Caco-2 (cell line): ENCODE measurements at regions not wholly inside any gene's neighbourhood (a gene's known extent, or its start where the extent isn't known, plus 50 kb on each side); places are given as distances from the start of the nearest gene placed in this dataset.

Source experiments
- BruUV-seq: library from RNA; stranded (reverse); fragments of 400-500 nt; replicated peaks from 2 replicates; lab custom pipeline; 2021; lab: Mats Ljungman, UMichigan
- CTCF ChIA-PET: fragments of 300-600 bp; sonication (Branson Sonifier 250); formaldehyde crosslinking; loops from one replicate; lab custom pipeline; 2022; ENCODE audit warnings: antibody characterized with exemption; lab: Charles Lee
- POLR2A ChIA-PET: fragments of 300-600 bp; sonication (Branson Sonifier 250); formaldehyde crosslinking; loops from one replicate; lab custom pipeline; 2022; ENCODE audit warnings: antibody characterized with exemption; lab: Charles Lee
- DNase-seq, 2 experiments: peaks; one replicate each; pipeline versions ENCODE4 v3.0.0 to v3.0.0-alpha.2; 2020 to 2022
- H3K27me3 ChIP-seq: replicated peaks from 2 replicates; pipeline ENCODE4 v1.6.0; 2011; ENCODE audit warnings: low read length; ENCODE audit not compliant: control insufficient read depth, insufficient read depth
- H3K36me3 ChIP-seq: 2 replicates; pipeline ENCODE4 v1.5.1; 2011; ENCODE audit warnings: low read length; ENCODE audit not compliant: control insufficient read depth, insufficient read depth
- H3K4me1 ChIP-seq: fragments of 250-450 bp; sonication (Bioruptor Pico); 2 replicates; pipeline ENCODE4 v1.5.1; 2020; ENCODE audit warnings: mild to moderate bottlenecking
- H3K4me3 ChIP-seq: 2 replicates; pipeline ENCODE4 v1.5.1; 2011; ENCODE audit warnings: low read depth, mild to moderate bottlenecking, control low read depth, low read length
- H3K9me3 ChIP-seq: fragments of 250-450 bp; sonication (Bioruptor Pico); 2 replicates; pipeline ENCODE4 v1.5.1; 2020; ENCODE audit warnings: mild to moderate bottlenecking, moderate library complexity
- H3K27ac Mint-ChIP-seq: one replicate; pipeline ENCODE4 v1.8.0; 2022; ENCODE audit warnings: mixed read lengths; ENCODE audit not compliant: unreplicated experiment
- H3K27me3 Mint-ChIP-seq: one replicate; pipeline ENCODE4 v1.8.0; 2022; ENCODE audit warnings: mixed read lengths; ENCODE audit not compliant: insufficient read depth, unreplicated experiment
- H3K36me3 Mint-ChIP-seq: one replicate; pipeline ENCODE4 v1.8.0; 2022; ENCODE audit warnings: mild to moderate bottlenecking, mixed read lengths; ENCODE audit not compliant: insufficient read depth, unreplicated experiment
- H3K4me1 Mint-ChIP-seq: one replicate; pipeline ENCODE4 v1.8.0; 2022; ENCODE audit warnings: low read depth, mixed read lengths; ENCODE audit not compliant: unreplicated experiment
- H3K4me3 Mint-ChIP-seq: one replicate; pipeline ENCODE4 v1.8.0; 2022; ENCODE audit warnings: mild to moderate bottlenecking, moderate library complexity, mixed read lengths; ENCODE audit not compliant: unreplicated experiment
- H3K9me3 Mint-ChIP-seq: one replicate; pipeline ENCODE4 v1.8.0; 2022; ENCODE audit warnings: mixed read lengths; ENCODE audit not compliant: unreplicated experiment
- intact Hi-C: fragments of 100-400 bp; cut with micrococcal nuclease; formaldehyde crosslinking; loops from one replicate; pipeline ENCODE4 v1.10.0; 2022; ENCODE audit not compliant: unreplicated experiment
- TF ChIP-seq, protein P1 (sequence below), 2 experiments: fragments of 200-600 bp in 1 of 2; IDR thresholded peaks; 1 replicate in 1 of 2; 2 replicates in 1 of 2; pipeline versions ENCODE4 v1.5.1 to v1.8.0; 2011 to 2022; ENCODE audit warnings: antibody characterized with exemption in 1 of 2, control low read depth in 1 of 2, inconsistent platforms in 1 of 2, low read depth in 1 of 2, low read length in 1 of 2, mild to moderate bottlenecking in 1 of 2, moderate library complexity in 1 of 2; ENCODE audit not compliant: insufficient read depth in 1 of 2, severe bottlenecking in 1 of 2, unreplicated experiment in 1 of 2

DNA sequence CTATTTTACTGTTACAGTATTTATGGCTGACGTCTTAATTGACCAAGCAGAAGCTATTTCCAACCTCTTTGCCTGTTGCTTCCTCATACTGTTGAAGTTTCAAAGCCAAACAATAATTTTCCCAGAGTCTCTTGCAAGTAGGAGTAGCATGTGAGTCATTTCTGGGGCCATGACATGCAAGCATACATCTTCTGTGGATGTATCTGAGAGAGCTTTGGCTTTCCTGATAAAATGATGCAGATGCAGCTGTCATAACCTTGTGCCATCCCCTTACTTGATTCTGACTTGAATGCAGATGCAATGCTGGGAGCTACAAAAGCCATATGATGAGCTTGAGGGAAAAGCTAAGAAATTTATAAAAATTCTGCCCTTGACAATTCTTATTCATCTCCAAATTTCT is 243.1 kb upstream of the TENM4 start:
- ChIA-PET POLR2A (no interaction called here), CTCF (interaction anchor here (0.6 kb wide), 1 partner anchor 13 kb away, joined by 3 read pairs; no protein-coding TSS in a partner anchor)
- TF ChIP-seq, protein P1, sequence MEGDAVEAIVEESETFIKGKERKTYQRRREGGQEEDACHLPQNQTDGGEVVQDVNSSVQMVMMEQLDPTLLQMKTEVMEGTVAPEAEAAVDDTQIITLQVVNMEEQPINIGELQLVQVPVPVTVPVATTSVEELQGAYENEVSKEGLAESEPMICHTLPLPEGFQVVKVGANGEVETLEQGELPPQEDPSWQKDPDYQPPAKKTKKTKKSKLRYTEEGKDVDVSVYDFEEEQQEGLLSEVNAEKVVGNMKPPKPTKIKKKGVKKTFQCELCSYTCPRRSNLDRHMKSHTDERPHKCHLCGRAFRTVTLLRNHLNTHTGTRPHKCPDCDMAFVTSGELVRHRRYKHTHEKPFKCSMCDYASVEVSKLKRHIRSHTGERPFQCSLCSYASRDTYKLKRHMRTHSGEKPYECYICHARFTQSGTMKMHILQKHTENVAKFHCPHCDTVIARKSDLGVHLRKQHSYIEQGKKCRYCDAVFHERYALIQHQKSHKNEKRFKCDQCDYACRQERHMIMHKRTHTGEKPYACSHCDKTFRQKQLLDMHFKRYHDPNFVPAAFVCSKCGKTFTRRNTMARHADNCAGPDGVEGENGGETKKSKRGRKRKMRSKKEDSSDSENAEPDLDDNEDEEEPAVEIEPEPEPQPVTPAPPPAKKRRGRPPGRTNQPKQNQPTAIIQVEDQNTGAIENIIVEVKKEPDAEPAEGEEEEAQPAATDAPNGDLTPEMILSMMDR (IDR thresholded peaks at IDR 0.05; ENCODE audit: insufficient read depth in 1 of 2, low read depth in 1 of 2, low read length in 1 of 2, severe bottlenecking in 1 of 2, unreplicated experiment in 1 of 2), result no peak
- H3K27me3 ChIP-seq, result no peaks in the 10 kb centered on the region
- intact Hi-C loops, result no loop called here
- Mint-ChIP-seq H3K9me3 (no peaks in the 10 kb centered on the region), H3K27me3 (no peaks in the 10 kb centered on the region), H3K36me3 (no peaks in the 10 kb centered on the region), H3K27ac (no peak overlapping the region), H3K4me3 (no peak overlapping the region), H3K4me1 (no peaks in the 10 kb centered on the region)
- no peaks in the 10 kb centered on the region for H3K36me3 ChIP-seq
- BruUV-seq, result no TSS peak
- no peaks in the 10 kb centered on the region for H3K9me3 ChIP-seq
- no peaks in the 10 kb centered on the region for H3K4me1 ChIP-seq
- DNase-seq, result no peak
- no peak overlapping the region for H3K4me3 ChIP-seq

DNA sequence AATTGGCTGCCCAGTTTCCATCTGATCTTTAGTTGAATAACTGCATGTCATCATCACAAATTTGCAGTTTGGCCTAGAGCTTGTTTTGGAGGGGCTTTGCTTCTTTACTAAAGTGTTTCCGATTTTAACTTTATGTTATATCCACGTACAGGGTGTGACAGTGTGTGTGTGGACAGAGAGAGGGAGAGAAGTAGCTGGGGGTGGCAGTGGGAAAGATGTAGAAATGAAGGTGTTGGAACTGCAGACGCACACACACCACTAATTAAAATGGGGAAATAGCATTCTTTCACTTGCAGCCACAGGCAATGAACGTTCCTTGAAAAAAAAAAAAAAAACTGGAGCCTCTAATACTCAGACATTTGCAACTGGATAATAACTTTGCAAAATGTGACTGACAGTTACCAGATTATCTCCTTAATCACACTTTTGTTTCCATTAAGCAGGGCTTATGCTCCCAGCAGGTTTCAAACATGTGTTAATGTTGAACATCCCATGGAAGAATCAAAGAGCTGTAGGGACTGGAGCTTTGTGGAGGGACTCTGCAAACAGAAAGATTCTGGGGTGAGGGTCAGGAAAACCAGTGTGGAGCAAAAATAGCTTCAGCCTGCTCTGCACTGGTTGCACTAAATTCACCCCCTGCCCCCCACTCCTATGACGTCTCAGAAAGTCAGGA is 238.1 kb upstream of the TENM4 start:
- Histone ChIP-seq H3K36me3 (no peaks in the 10 kb centered on the region), H3K9me3 (no peaks in the 10 kb centered on the region), H3K4me1 (no peaks in the 10 kb centered on the region), H3K27me3 (no peaks in the 10 kb centered on the region), H3K4me3 (no peak overlapping the region)
- no TSS peak for BruUV-seq
- Mint-ChIP-seq H3K27ac (no peak overlapping the region), H3K4me1 (peaks cover 7% of the 10 kb centered on the region), H3K36me3 (no peaks in the 10 kb centered on the region), H3K27me3 (no peaks in the 10 kb centered on the region), H3K4me3 (no peak overlapping the region), H3K9me3 (no peaks in the 10 kb centered on the region)
- ChIA-PET POLR2A (no interaction called here), CTCF (no interaction called here)
- TF ChIP-seq, protein P1 (IDR thresholded peaks at IDR 0.05; ENCODE audit: insufficient read depth in 1 of 2, low read depth in 1 of 2, low read length in 1 of 2, severe bottlenecking in 1 of 2, unreplicated experiment in 1 of 2), result no peak
- intact Hi-C loops, result no loop called here
- no peak for DNase-seq

DNA sequence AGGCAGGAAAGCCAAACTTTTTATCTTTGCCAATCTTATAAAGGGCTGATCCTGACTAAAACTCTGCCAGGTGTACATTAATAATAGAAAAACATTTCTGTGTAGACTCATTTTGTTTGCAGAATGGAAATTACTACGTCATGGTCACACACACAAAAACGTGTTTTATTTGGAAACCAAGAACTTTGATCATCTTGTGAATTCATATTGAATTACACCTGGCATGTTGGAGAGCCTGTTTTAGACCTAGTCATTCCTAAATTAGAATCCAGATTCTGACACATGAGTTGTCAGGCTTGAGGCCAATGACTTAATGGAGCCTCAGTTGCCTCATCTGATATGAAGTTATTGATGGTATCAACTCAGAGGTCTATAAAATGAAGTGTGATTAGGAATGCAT is 235.6 kb upstream of the TENM4 start:
- Histone ChIP-seq H3K36me3 (no peaks in the 10 kb centered on the region), H3K4me1 (no peaks in the 10 kb centered on the region; the same call in 1 of the 2 replicates), H3K9me3 (no peaks in the 10 kb centered on the region), H3K4me3 (no peak overlapping the region), H3K27me3 (no peaks in the 10 kb centered on the region)
- H3K4me3 Mint-ChIP-seq, result no peak overlapping the region
- no peak for DNase-seq
- ChIA-PET CTCF (no interaction called here), POLR2A (no interaction called here)
- no peaks in the 10 kb centered on the region for H3K27me3 Mint-ChIP-seq
- intact Hi-C loops, result no loop called here
- TF ChIP-seq, protein P1 (IDR thresholded peaks at IDR 0.05; ENCODE audit: insufficient read depth in 1 of 2, low read depth in 1 of 2, low read length in 1 of 2, severe bottlenecking in 1 of 2, unreplicated experiment in 1 of 2), result no peak
- H3K4me1 Mint-ChIP-seq, result peaks cover 7% of the 10 kb centered on the region
- no peak overlapping the region for H3K27ac Mint-ChIP-seq
- H3K9me3 Mint-ChIP-seq, result peaks cover 9% of the 10 kb centered on the region
- no peaks in the 10 kb centered on the region for H3K36me3 Mint-ChIP-seq
- no TSS peak for BruUV-seq
